ENCODE measurements at regions not wholly inside any gene's neighbourhood (a gene's known extent, or its start where the extent isn't known, plus 50 kb on each side); places are given as distances from the start of the nearest gene placed in this dataset.

- WGBS, 2 donors, result 54 to 77% methylated on average over 5 of the region's 5 CpGs
- no peaks in the 10 kb centered on the region for H3K36me3 ChIP-seq (ENCODE audit: control insufficient read depth in 2 of 2, insufficient read depth in 2 of 2, low read length in 1 of 2)
- H3K9me3 ChIP-seq (ENCODE audit: control insufficient read depth in 2 of 2, insufficient read depth in 1 of 2, low read depth in 1 of 2, low read length in 1 of 2), result no peaks in the 10 kb centered on the region
- no peak overlapping the region for H3K4me3 ChIP-seq (ENCODE audit: low read depth in 1 of 2, low read length in 2 of 2)
- peaks cover 6 to 26% of the 10 kb centered on the region in 2 donors for H3K4me1 ChIP-seq (ENCODE audit: control insufficient read depth in 2 of 2, insufficient read depth in 2 of 2, low read length in 1 of 2)
- no peak overlapping the region for H3K27ac ChIP-seq (ENCODE audit: low read depth in 2 of 2, low read length in 1 of 2)
- H3K27me3 ChIP-seq (ENCODE audit: control insufficient read depth in 1 of 2, insufficient read depth in 2 of 2, low read length in 2 of 2), result no peaks in the 10 kb centered on the region
Measured at GRCh38 chr9:89996116-89996515, 391.3 kb downstream of the GADD45G start.

- Histone ChIP-seq H3K4me3 (ENCODE audit: low read depth in 1 of 2, low read length in 2 of 2) (no peak overlapping the region), H3K27ac (ENCODE audit: low read depth in 2 of 2, low read length in 1 of 2) (no peak overlapping the region), H3K4me1 (ENCODE audit: control insufficient read depth in 2 of 2, insufficient read depth in 2 of 2, low read length in 1 of 2) (peaks cover 6 to 28% of the 10 kb centered on the region in 2 donors), H3K9me3 (ENCODE audit: control insufficient read depth in 2 of 2, insufficient read depth in 1 of 2, low read depth in 1 of 2, low read length in 1 of 2) (no peaks in the 10 kb centered on the region), H3K27me3 (ENCODE audit: control insufficient read depth in 1 of 2, insufficient read depth in 2 of 2, low read length in 2 of 2) (no peaks in the 10 kb centered on the region), H3K36me3 (ENCODE audit: control insufficient read depth in 2 of 2, insufficient read depth in 2 of 2, low read length in 1 of 2) (no peaks in the 10 kb centered on the region)
- WGBS, 2 donors, result 90 to 91% methylated on average over 3 of the region's 3 CpGs
Measured at GRCh38 chr9:89996773-89997172, 392.0 kb downstream of the GADD45G start.

- Histone ChIP-seq H3K27me3 (ENCODE audit: control insufficient read depth in 1 of 2, insufficient read depth in 2 of 2, low read length in 2 of 2) (no peaks in the 10 kb centered on the region), H3K4me1 (ENCODE audit: control insufficient read depth in 2 of 2, insufficient read depth in 2 of 2, low read length in 1 of 2) (peaks cover 6 to 25% of the 10 kb centered on the region in 2 donors), H3K9me3 (ENCODE audit: control insufficient read depth in 2 of 2, insufficient read depth in 1 of 2, low read depth in 1 of 2, low read length in 1 of 2) (no peaks in the 10 kb centered on the region), H3K4me3 (ENCODE audit: low read depth in 1 of 2, low read length in 2 of 2) (no peak overlapping the region), H3K36me3 (ENCODE audit: control insufficient read depth in 2 of 2, insufficient read depth in 2 of 2, low read length in 1 of 2) (no peaks in the 10 kb centered on the region), H3K27ac (ENCODE audit: low read depth in 2 of 2, low read length in 1 of 2) (peak overlapping the region in 1 of 2 donors; percentile 58)
- WGBS, 2 donors, result 63 to 73% methylated on average over 3 of the region's 3 CpGs
Measured at GRCh38 chr9:89998633-89999032, 393.8 kb downstream of the GADD45G start.

GRCh38 chr9:89999176-89999533 is 394.3 kb downstream of the GADD45G start:
- H3K27ac ChIP-seq (ENCODE audit: low read depth in 2 of 2, low read length in 1 of 2), result peak overlapping the region; percentile 96
- peaks cover 6 to 27% of the 10 kb centered on the region in 2 donors for H3K4me1 ChIP-seq (ENCODE audit: control insufficient read depth in 2 of 2, insufficient read depth in 2 of 2, low read length in 1 of 2)
- H3K4me3 ChIP-seq (ENCODE audit: low read depth in 1 of 2, low read length in 2 of 2), result no peak overlapping the region
- H3K36me3 ChIP-seq (ENCODE audit: control insufficient read depth in 2 of 2, insufficient read depth in 2 of 2, low read length in 1 of 2), result no peaks in the 10 kb centered on the region
- no peaks in the 10 kb centered on the region for H3K9me3 ChIP-seq (ENCODE audit: control insufficient read depth in 2 of 2, insufficient read depth in 1 of 2, low read depth in 1 of 2, low read length in 1 of 2)
- no peaks in the 10 kb centered on the region for H3K27me3 ChIP-seq (ENCODE audit: control insufficient read depth in 1 of 2, insufficient read depth in 2 of 2, low read length in 2 of 2)
- 36 to 48% methylated on average over 3 of the region's 3 CpGs for WGBS, 2 donors

- Histone ChIP-seq H3K4me3 (ENCODE audit: low read depth in 1 of 2, low read length in 2 of 2) (peak overlapping the region in 1 of 2 donors; percentile 4), H3K9me3 (ENCODE audit: control insufficient read depth in 2 of 2, insufficient read depth in 1 of 2, low read depth in 1 of 2, low read length in 1 of 2) (no peaks in the 10 kb centered on the region), H3K4me1 (ENCODE audit: control insufficient read depth in 2 of 2, insufficient read depth in 2 of 2, low read length in 1 of 2) (peaks cover 6 to 27% of the 10 kb centered on the region in 2 donors), H3K27me3 (ENCODE audit: control insufficient read depth in 1 of 2, insufficient read depth in 2 of 2, low read length in 2 of 2) (no peaks in the 10 kb centered on the region), H3K27ac (ENCODE audit: low read depth in 2 of 2, low read length in 1 of 2) (peak overlapping the region; percentile 96), H3K36me3 (ENCODE audit: control insufficient read depth in 2 of 2, insufficient read depth in 2 of 2, low read length in 1 of 2) (no peaks in the 10 kb centered on the region)
- WGBS, 2 donors, result 10 to 13% methylated on average over 12 of the region's 12 CpGs
Measured at GRCh38 chr9:89999534-90000370, 394.9 kb downstream of the GADD45G start.

- Histone ChIP-seq H3K4me3 (ENCODE audit: low read depth in 1 of 2, low read length in 2 of 2) (no peak overlapping the region), H3K27me3 (ENCODE audit: control insufficient read depth in 1 of 2, insufficient read depth in 2 of 2, low read length in 2 of 2) (no peaks in the 10 kb centered on the region), H3K36me3 (ENCODE audit: control insufficient read depth in 2 of 2, insufficient read depth in 2 of 2, low read length in 1 of 2) (no peaks in the 10 kb centered on the region), H3K9me3 (ENCODE audit: control insufficient read depth in 2 of 2, insufficient read depth in 1 of 2, low read depth in 1 of 2, low read length in 1 of 2) (peaks cover 0 to 3% of the 10 kb centered on the region in 2 donors), H3K4me1 (ENCODE audit: control insufficient read depth in 2 of 2, insufficient read depth in 2 of 2, low read length in 1 of 2) (peaks cover 6 to 27% of the 10 kb centered on the region in 2 donors), H3K27ac (ENCODE audit: low read depth in 2 of 2, low read length in 1 of 2) (peak overlapping the region in 1 of 2 donors; percentile 18)
- WGBS, 2 donors, result 41 to 48% methylated on average over 7 of the region's 7 CpGs
Measured at GRCh38 chr9:90000925-90001324, 396.1 kb downstream of the GADD45G start.

GRCh38 chr9:90001747-90002146 is 396.9 kb downstream of the GADD45G start:
- H3K9me3 ChIP-seq (ENCODE audit: control insufficient read depth in 2 of 2, insufficient read depth in 1 of 2, low read depth in 1 of 2, low read length in 1 of 2), result peaks cover 0 to 3% of the 10 kb centered on the region in 2 donors
- 45 to 55% methylated on average over 7 of the region's 7 CpGs for WGBS, 2 donors
- peak overlapping the region in 1 of 2 donors; percentile 36 for H3K27ac ChIP-seq (ENCODE audit: low read depth in 2 of 2, low read length in 1 of 2)
- H3K27me3 ChIP-seq (ENCODE audit: control insufficient read depth in 1 of 2, insufficient read depth in 2 of 2, low read length in 2 of 2), result no peaks in the 10 kb centered on the region
- no peak overlapping the region for H3K4me3 ChIP-seq (ENCODE audit: low read depth in 1 of 2, low read length in 2 of 2)
- no peaks in the 10 kb centered on the region for H3K36me3 ChIP-seq (ENCODE audit: control insufficient read depth in 2 of 2, insufficient read depth in 2 of 2, low read length in 1 of 2)
- H3K4me1 ChIP-seq (ENCODE audit: control insufficient read depth in 2 of 2, insufficient read depth in 2 of 2, low read length in 1 of 2), result peaks cover 6 to 23% of the 10 kb centered on the region in 2 donors

- WGBS, 2 donors, result 34 to 45% methylated on average over 9 of the region's 9 CpGs
- Histone ChIP-seq H3K27ac (ENCODE audit: low read depth in 2 of 2, low read length in 1 of 2) (peak overlapping the region; percentile 9 to 47), H3K9me3 (ENCODE audit: control insufficient read depth in 2 of 2, insufficient read depth in 1 of 2, low read depth in 1 of 2, low read length in 1 of 2) (peaks cover 0 to 3% of the 10 kb centered on the region in 2 donors), H3K27me3 (ENCODE audit: control insufficient read depth in 1 of 2, insufficient read depth in 2 of 2, low read length in 2 of 2) (no peaks in the 10 kb centered on the region), H3K4me1 (ENCODE audit: control insufficient read depth in 2 of 2, insufficient read depth in 2 of 2, low read length in 1 of 2) (peaks cover 6 to 21% of the 10 kb centered on the region in 2 donors), H3K4me3 (ENCODE audit: low read depth in 1 of 2, low read length in 2 of 2) (no peak overlapping the region), H3K36me3 (ENCODE audit: control insufficient read depth in 2 of 2, insufficient read depth in 2 of 2, low read length in 1 of 2) (no peaks in the 10 kb centered on the region)
Measured at GRCh38 chr9:90002397-90003271, 397.8 kb downstream of the GADD45G start.

- WGBS, 2 donors, result 89 to 95% methylated on average over 3 of the region's 3 CpGs
- Histone ChIP-seq H3K4me1 (ENCODE audit: control insufficient read depth in 2 of 2, insufficient read depth in 2 of 2, low read length in 1 of 2) (peaks cover 0 to 13% of the 10 kb centered on the region in 2 donors), H3K9me3 (ENCODE audit: control insufficient read depth in 2 of 2, insufficient read depth in 1 of 2, low read depth in 1 of 2, low read length in 1 of 2) (peaks cover 0 to 3% of the 10 kb centered on the region in 2 donors), H3K36me3 (ENCODE audit: control insufficient read depth in 2 of 2, insufficient read depth in 2 of 2, low read length in 1 of 2) (no peaks in the 10 kb centered on the region), H3K27ac (ENCODE audit: low read depth in 2 of 2, low read length in 1 of 2) (no peak overlapping the region), H3K27me3 (ENCODE audit: control insufficient read depth in 1 of 2, insufficient read depth in 2 of 2, low read length in 2 of 2) (no peaks in the 10 kb centered on the region), H3K4me3 (ENCODE audit: low read depth in 1 of 2, low read length in 2 of 2) (no peak overlapping the region)
Measured at GRCh38 chr9:90005388-90005787, 400.6 kb downstream of the GADD45G start.
